ENCODE measurements at regions not wholly inside any gene's neighbourhood (a gene's known extent, or its start where the extent isn't known, plus 50 kb on each side); places are given as distances from the start of the nearest gene placed in this dataset.

GRCh38 chr12:92987846-92988621 is 58.9 kb upstream of the EEA1 start:
- TF ChIP-seq POLR2A (IDR thresholded peaks at IDR 0.05) (no peak), CTCF (IDR thresholded peaks at IDR 0.05) (no peak)

All from uterus (tissue), 2 donors.